GM12865 (cell line): ENCODE measurements at regions not wholly inside any gene's neighbourhood (a gene's known extent, or its start where the extent isn't known, plus 50 kb on each side); places are given as distances from the start of the nearest gene placed in this dataset.

Source experiments
- DNase-seq: peaks from one replicate; pipeline ENCODE4 v3.0.0; 2010; ENCODE audit warnings: low read depth
- H3K4me3 ChIP-seq: 2 replicates; pipeline ENCODE4 v1.5.1; 2011; ENCODE audit warnings: mild to moderate bottlenecking, low read depth, low read length, control low read depth
- CTCF ChIP-seq: IDR thresholded peaks from 2 replicates; pipeline ENCODE4 v1.5.1; 2011; ENCODE audit warnings: low read length, control low read depth, low read depth, inconsistent platforms; ENCODE audit not compliant: insufficient read depth; ENCODE audit errors: missing control alignments

GRCh38 chr5:20515606-20516005 is 527.6 kb upstream of the CDH18 start:
- H3K4me3 ChIP-seq = no peak overlapping the region
- TF ChIP-seq CTCF = no peak
- DNase-seq = no peak

- TF ChIP-seq CTCF = no peak
- no peak overlapping the region for H3K4me3 ChIP-seq
- no peak for DNase-seq
Measured at GRCh38 chr5:20514145-20514544, 526.1 kb upstream of the CDH18 start.

GRCh38 chr5:20500546-20500945 is 512.5 kb upstream of the CDH18 start:
- no peak for TF ChIP-seq CTCF
- DNase-seq = no peak
- H3K4me3 ChIP-seq = no peak overlapping the region

GRCh38 chr5:20498926-20499325 is 510.9 kb upstream of the CDH18 start:
- TF ChIP-seq CTCF = no peak

GRCh38 chr5:20498102-20498501 is 510.1 kb upstream of the CDH18 start:
- no peak for DNase-seq
- no peak for TF ChIP-seq CTCF
- H3K4me3 ChIP-seq = no peak overlapping the region

More at GRCh38 chr5:20498926-20499325, 510.9 kb upstream of the CDH18 start:
- no peak for DNase-seq
- no peak overlapping the region for H3K4me3 ChIP-seq

- no peak overlapping the region for H3K4me3 ChIP-seq
- no peak for TF ChIP-seq CTCF
- no peak for DNase-seq
Measured at GRCh38 chr5:20497356-20497755, 509.4 kb upstream of the CDH18 start.

GRCh38 chr5:20494706-20495105 is 506.7 kb upstream of the CDH18 start:
- no peak for TF ChIP-seq CTCF
- no peak overlapping the region for H3K4me3 ChIP-seq
- DNase-seq = no peak
